Astrocyte (in vitro differentiated cells and primary cell): ENCODE measurements at regions not wholly inside any gene's neighbourhood (a gene's known extent, or its start where the extent isn't known, plus 50 kb on each side); places are given as distances from the start of the nearest gene placed in this dataset.

Experiments used
- DNase-seq: peaks from one replicate; pipeline ENCODE4 v3.0.0-alpha.2; 2010; ENCODE audit warnings: low read depth
- FAIRE-seq: peaks from 2 replicates; lab custom pipeline; 2011; peaks lifted over from hg19 to GRCh38; lab: Jason Lieb, UNC
- H2AFZ ChIP-seq: 2 replicates; pipeline ENCODE4 v1.6.0; 2012; ENCODE audit warnings: low read depth, low read length, inconsistent platforms
- H3K27ac ChIP-seq: 2 replicates; pipeline ENCODE4 v1.5.1; 2011; ENCODE audit warnings: low read depth, low read length, inconsistent platforms
- H3K27me3 ChIP-seq: 2 replicates; pipeline ENCODE4 v1.6.0; 2011; ENCODE audit warnings: low read length, inconsistent platforms; ENCODE audit not compliant: insufficient read depth
- H3K36me3 ChIP-seq: 2 replicates; pipeline ENCODE4 v1.5.1; 2011; ENCODE audit warnings: low read length, inconsistent platforms; ENCODE audit not compliant: insufficient read depth
- H3K4me1 ChIP-seq: 2 replicates; pipeline ENCODE4 v1.5.1; 2011; ENCODE audit warnings: low read length, inconsistent platforms; ENCODE audit not compliant: insufficient read depth
- H3K4me2 ChIP-seq: 2 replicates; pipeline ENCODE4 v1.6.0; 2012; ENCODE audit warnings: low read length, inconsistent platforms
- H3K4me3 ChIP-seq: 2 replicates; pipeline ENCODE4 v1.5.1; 2011; ENCODE audit warnings: low read depth, mild to moderate bottlenecking, low read length, inconsistent platforms; ENCODE audit not compliant: insufficient read depth
- H3K79me2 ChIP-seq: 2 replicates; pipeline ENCODE4 v1.6.0; 2012; ENCODE audit warnings: mild to moderate bottlenecking, low read length, inconsistent platforms; ENCODE audit not compliant: insufficient read depth
- H3K9ac ChIP-seq: 2 replicates; pipeline ENCODE4 v1.6.0; 2012; ENCODE audit warnings: mild to moderate bottlenecking, low read length, inconsistent platforms
- H3K9me3 ChIP-seq: 2 replicates; pipeline ENCODE4 v1.5.1; 2012; ENCODE audit warnings: low read depth, mild to moderate bottlenecking, low read length, inconsistent platforms; ENCODE audit not compliant: insufficient read depth
- H4K20me1 ChIP-seq: 2 replicates; pipeline ENCODE4 v1.6.0; 2012; ENCODE audit warnings: low read length, inconsistent platforms; ENCODE audit not compliant: insufficient read depth
- H3K27ac Mint-ChIP-seq: one replicate; pipeline ENCODE4 v1.8.0; 2021; ENCODE audit warnings: mild to moderate bottlenecking, mixed read lengths; ENCODE audit not compliant: unreplicated experiment
- H3K27me3 Mint-ChIP-seq: one replicate; pipeline ENCODE4 v1.8.0; 2021; ENCODE audit warnings: low read depth, mixed read lengths; ENCODE audit not compliant: unreplicated experiment
- H3K36me3 Mint-ChIP-seq: one replicate; pipeline ENCODE4 v1.8.0; 2021; ENCODE audit warnings: low read depth, mixed read lengths; ENCODE audit not compliant: unreplicated experiment
- H3K4me1 Mint-ChIP-seq: one replicate; pipeline ENCODE4 v1.8.0; 2021; ENCODE audit warnings: low read depth, mixed read lengths; ENCODE audit not compliant: unreplicated experiment
- H3K4me3 Mint-ChIP-seq: one replicate; pipeline ENCODE4 v1.8.0; 2021; ENCODE audit warnings: mild to moderate bottlenecking, moderate library complexity, mixed read lengths; ENCODE audit not compliant: unreplicated experiment
- H3K9me3 Mint-ChIP-seq: one replicate; pipeline ENCODE4 v1.8.0; 2021; ENCODE audit warnings: mild to moderate bottlenecking, mixed read lengths; ENCODE audit not compliant: unreplicated experiment
- EZH2 ChIP-seq: IDR thresholded peaks from 2 replicates; pipeline ENCODE4 v1.6.1; 2012; ENCODE audit warnings: mild to moderate bottlenecking, low read length, inconsistent platforms; ENCODE audit not compliant: insufficient read depth
- TF ChIP-seq, protein P1 (sequence below): IDR thresholded peaks from 2 replicates; pipeline ENCODE4 v1.5.1; 2011; ENCODE audit warnings: low read depth, mild to moderate bottlenecking, inconsistent platforms, low read length, moderate library complexity; ENCODE audit not compliant: insufficient read depth

GRCh38 chr2:107436281-107436680 is 390.4 kb upstream of the RGPD4 start:
- Mint-ChIP-seq H3K27ac (no peak overlapping the region), H3K27me3 (peaks cover 3% of the 10 kb centered on the region), H3K9me3 (no peaks in the 10 kb centered on the region), H3K4me1 (no peaks in the 10 kb centered on the region), H3K36me3 (no peaks in the 10 kb centered on the region), H3K4me3 (no peak overlapping the region)
- H3K4me1 ChIP-seq: no peaks in the 10 kb centered on the region
- H3K4me2 ChIP-seq: no peak overlapping the region
- no peak overlapping the region for H3K4me3 ChIP-seq
- H2AFZ ChIP-seq: no peak overlapping the region
- H3K36me3 ChIP-seq: no peaks in the 10 kb centered on the region
- no peaks in the 10 kb centered on the region for H3K79me2 ChIP-seq
- H3K9ac ChIP-seq: no peak overlapping the region
- FAIRE-seq: no peak
- H3K27ac ChIP-seq: no peak overlapping the region
- DNase-seq: no peak
- no peaks in the 10 kb centered on the region for H4K20me1 ChIP-seq
- no peaks in the 10 kb centered on the region for H3K27me3 ChIP-seq
- TF ChIP-seq EZH2: no peak
- TF ChIP-seq, protein P1, sequence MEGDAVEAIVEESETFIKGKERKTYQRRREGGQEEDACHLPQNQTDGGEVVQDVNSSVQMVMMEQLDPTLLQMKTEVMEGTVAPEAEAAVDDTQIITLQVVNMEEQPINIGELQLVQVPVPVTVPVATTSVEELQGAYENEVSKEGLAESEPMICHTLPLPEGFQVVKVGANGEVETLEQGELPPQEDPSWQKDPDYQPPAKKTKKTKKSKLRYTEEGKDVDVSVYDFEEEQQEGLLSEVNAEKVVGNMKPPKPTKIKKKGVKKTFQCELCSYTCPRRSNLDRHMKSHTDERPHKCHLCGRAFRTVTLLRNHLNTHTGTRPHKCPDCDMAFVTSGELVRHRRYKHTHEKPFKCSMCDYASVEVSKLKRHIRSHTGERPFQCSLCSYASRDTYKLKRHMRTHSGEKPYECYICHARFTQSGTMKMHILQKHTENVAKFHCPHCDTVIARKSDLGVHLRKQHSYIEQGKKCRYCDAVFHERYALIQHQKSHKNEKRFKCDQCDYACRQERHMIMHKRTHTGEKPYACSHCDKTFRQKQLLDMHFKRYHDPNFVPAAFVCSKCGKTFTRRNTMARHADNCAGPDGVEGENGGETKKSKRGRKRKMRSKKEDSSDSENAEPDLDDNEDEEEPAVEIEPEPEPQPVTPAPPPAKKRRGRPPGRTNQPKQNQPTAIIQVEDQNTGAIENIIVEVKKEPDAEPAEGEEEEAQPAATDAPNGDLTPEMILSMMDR: no peak
- H3K9me3 ChIP-seq: no peaks in the 10 kb centered on the region

DNA sequence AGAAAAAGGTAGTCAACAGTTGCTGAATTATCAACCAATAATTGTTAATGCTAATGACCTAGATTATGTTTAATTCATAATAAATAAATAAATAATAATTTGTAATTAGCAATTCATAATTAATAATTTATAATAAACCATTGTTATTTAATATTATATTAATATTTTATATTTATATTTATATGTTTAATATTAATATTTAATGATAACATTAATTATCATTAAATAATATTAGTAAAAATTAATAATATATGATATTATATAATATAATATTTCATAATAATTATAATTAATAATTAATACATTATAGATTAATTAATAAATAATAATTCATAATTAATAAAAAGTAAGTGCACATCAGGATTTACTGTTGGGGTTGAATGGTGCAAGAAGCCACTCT is 389.4 kb upstream of the RGPD4 start:
- TF ChIP-seq EZH2: no peak
- TF ChIP-seq, protein P1: no peak
- Histone ChIP-seq H3K9ac (no peak overlapping the region), H3K36me3 (no peaks in the 10 kb centered on the region), H2AFZ (no peak overlapping the region), H4K20me1 (no peaks in the 10 kb centered on the region), H3K79me2 (no peaks in the 10 kb centered on the region), H3K4me2 (no peak overlapping the region), H3K4me1 (no peaks in the 10 kb centered on the region), H3K4me3 (no peak overlapping the region), H3K27ac (no peak overlapping the region), H3K27me3 (no peaks in the 10 kb centered on the region), H3K9me3 (no peaks in the 10 kb centered on the region)
- Mint-ChIP-seq H3K4me3 (no peak overlapping the region), H3K27ac (no peak overlapping the region), H3K9me3 (no peaks in the 10 kb centered on the region), H3K36me3 (no peaks in the 10 kb centered on the region), H3K27me3 (peaks cover 3% of the 10 kb centered on the region), H3K4me1 (no peaks in the 10 kb centered on the region)
- FAIRE-seq: no peak
- no peak for DNase-seq

GRCh38 chr2:107437807-107438206 is 388.9 kb upstream of the RGPD4 start:
- H3K27ac Mint-ChIP-seq: no peak overlapping the region
- no peak overlapping the region for H3K27ac ChIP-seq
- DNase-seq: no peak
- H3K4me3 ChIP-seq: no peak overlapping the region
- H3K27me3 Mint-ChIP-seq: peaks cover 3% of the 10 kb centered on the region
- no peak overlapping the region for H3K9ac ChIP-seq
- no peaks in the 10 kb centered on the region for H3K27me3 ChIP-seq
- no peaks in the 10 kb centered on the region for H3K36me3 ChIP-seq
- TF ChIP-seq, protein P1: no peak
- no peak for TF ChIP-seq EZH2
- no peaks in the 10 kb centered on the region for H3K9me3 Mint-ChIP-seq
- no peaks in the 10 kb centered on the region for H3K36me3 Mint-ChIP-seq
- H3K4me1 ChIP-seq: no peaks in the 10 kb centered on the region
- H3K9me3 ChIP-seq: no peaks in the 10 kb centered on the region
- no peaks in the 10 kb centered on the region for H4K20me1 ChIP-seq
- FAIRE-seq: no peak
- no peaks in the 10 kb centered on the region for H3K4me1 Mint-ChIP-seq
- H3K79me2 ChIP-seq: no peaks in the 10 kb centered on the region
- H3K4me2 ChIP-seq: no peak overlapping the region
- H3K4me3 Mint-ChIP-seq: no peak overlapping the region
- no peak overlapping the region for H2AFZ ChIP-seq
